ENCODE measurements at regions not wholly inside any gene's neighbourhood (a gene's known extent, or its start where the extent isn't known, plus 50 kb on each side); places are given as distances from the start of the nearest gene placed in this dataset.

- H3K4me3 ChIP-seq (replicated peaks; ENCODE audit: low read depth, low read length) = no peak overlapping the region
- no peak for DNase-seq (ENCODE audit: extremely low read depth, low read depth)
- TF ChIP-seq, protein P1, sequence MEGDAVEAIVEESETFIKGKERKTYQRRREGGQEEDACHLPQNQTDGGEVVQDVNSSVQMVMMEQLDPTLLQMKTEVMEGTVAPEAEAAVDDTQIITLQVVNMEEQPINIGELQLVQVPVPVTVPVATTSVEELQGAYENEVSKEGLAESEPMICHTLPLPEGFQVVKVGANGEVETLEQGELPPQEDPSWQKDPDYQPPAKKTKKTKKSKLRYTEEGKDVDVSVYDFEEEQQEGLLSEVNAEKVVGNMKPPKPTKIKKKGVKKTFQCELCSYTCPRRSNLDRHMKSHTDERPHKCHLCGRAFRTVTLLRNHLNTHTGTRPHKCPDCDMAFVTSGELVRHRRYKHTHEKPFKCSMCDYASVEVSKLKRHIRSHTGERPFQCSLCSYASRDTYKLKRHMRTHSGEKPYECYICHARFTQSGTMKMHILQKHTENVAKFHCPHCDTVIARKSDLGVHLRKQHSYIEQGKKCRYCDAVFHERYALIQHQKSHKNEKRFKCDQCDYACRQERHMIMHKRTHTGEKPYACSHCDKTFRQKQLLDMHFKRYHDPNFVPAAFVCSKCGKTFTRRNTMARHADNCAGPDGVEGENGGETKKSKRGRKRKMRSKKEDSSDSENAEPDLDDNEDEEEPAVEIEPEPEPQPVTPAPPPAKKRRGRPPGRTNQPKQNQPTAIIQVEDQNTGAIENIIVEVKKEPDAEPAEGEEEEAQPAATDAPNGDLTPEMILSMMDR (IDR thresholded peaks at IDR 0.05; ENCODE audit: low read depth, low read length, missing control alignments) = no peak
Measured at GRCh38 chr2:150781142-150781541, 293.7 kb upstream of the RND3 start.

- H3K4me3 ChIP-seq (replicated peaks; ENCODE audit: low read depth, low read length) = no peak overlapping the region
- DNase-seq (ENCODE audit: extremely low read depth, low read depth) = no peak
- TF ChIP-seq, protein P1 (IDR thresholded peaks at IDR 0.05; ENCODE audit: low read depth, low read length, missing control alignments) = no peak
Measured at GRCh38 chr2:150778828-150779227, 291.4 kb upstream of the RND3 start.

DNA sequence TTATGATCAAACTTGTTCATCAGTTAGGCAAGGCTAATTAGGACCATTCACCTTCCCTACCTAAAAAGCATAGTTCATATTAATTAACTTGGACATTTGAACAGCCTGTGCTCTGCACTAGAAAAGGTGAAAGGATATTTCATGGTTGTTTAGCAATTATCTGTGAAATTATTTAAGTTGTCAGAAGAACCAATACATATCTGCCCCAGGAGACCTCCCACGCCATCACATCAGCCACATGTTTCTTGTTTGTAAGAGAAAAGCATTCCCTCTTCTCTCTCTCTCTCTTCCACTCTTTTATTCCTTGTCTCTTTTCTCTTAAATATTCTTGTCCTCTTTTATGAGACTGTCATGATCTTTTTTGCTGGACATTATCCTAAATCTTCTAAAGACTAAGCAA lies 282.0 kb upstream of the RND3 start:
- TF ChIP-seq, protein P1 (IDR thresholded peaks at IDR 0.05; ENCODE audit: low read depth, low read length, missing control alignments) = no peak
- no peak overlapping the region for H3K4me3 ChIP-seq (replicated peaks; ENCODE audit: low read depth, low read length)
- DNase-seq (ENCODE audit: extremely low read depth, low read depth) = no peak

- no peak for DNase-seq (ENCODE audit: extremely low read depth, low read depth)
- no peak overlapping the region for H3K4me3 ChIP-seq (replicated peaks; ENCODE audit: low read depth, low read length)
- TF ChIP-seq, protein P1 (IDR thresholded peaks at IDR 0.05; ENCODE audit: low read depth, low read length, missing control alignments) = no peak
Measured at GRCh38 chr2:150767991-150768746, 280.7 kb upstream of the RND3 start.

GRCh38 chr2:150762571-150762970 lies 275.1 kb upstream of the RND3 start:
- TF ChIP-seq, protein P1 (IDR thresholded peaks at IDR 0.05; ENCODE audit: low read depth, low read length, missing control alignments) = no peak
- no peak overlapping the region for H3K4me3 ChIP-seq (replicated peaks; ENCODE audit: low read depth, low read length)
- DNase-seq (ENCODE audit: extremely low read depth, low read depth) = no peak

GRCh38 chr2:150759531-150759930 lies 272.1 kb upstream of the RND3 start:
- DNase-seq (ENCODE audit: extremely low read depth, low read depth) = no peak
- TF ChIP-seq, protein P1 (IDR thresholded peaks at IDR 0.05; ENCODE audit: low read depth, low read length, missing control alignments) = no peak
- H3K4me3 ChIP-seq (replicated peaks; ENCODE audit: low read depth, low read length) = no peak overlapping the region

GRCh38 chr2:150759106-150759505 lies 271.6 kb upstream of the RND3 start:
- DNase-seq (ENCODE audit: extremely low read depth, low read depth) = no peak
- TF ChIP-seq, protein P1 (IDR thresholded peaks at IDR 0.05; ENCODE audit: low read depth, low read length, missing control alignments) = no peak
- H3K4me3 ChIP-seq (replicated peaks; ENCODE audit: low read depth, low read length) = no peak overlapping the region
